Left lung (tissue), 4 donors: ENCODE measurements at regions not wholly inside any gene's neighbourhood (a gene's known extent, or its start where the extent isn't known, plus 50 kb on each side); places are given as distances from the start of the nearest gene placed in this dataset.

Experiments used
- ATAC-seq: fragments of 200-7000 bp; cut with Tn5 transposase; one replicate; pipeline ENCODE4 v1.9.1; 2020; ENCODE audit warnings: moderate library complexity
- DNase-seq, 4 donors: peaks; one replicate each; pipeline ENCODE4 v3.0.0-alpha.2; 2013 to 2020
- H3K27ac ChIP-seq, 2 donors: fragments of 200-600 bp; sonication (generic) in 1 of 2; one replicate each; pipeline versions ENCODE4 v1.5.0 to v1.8.0; 2020 to 2021
- H3K27me3 ChIP-seq, 2 donors: fragments of 200-600 bp; sonication (generic) in 1 of 2; one replicate each; pipeline versions ENCODE4 v1.5.0 to v1.8.0; 2020 to 2021
- H3K36me3 ChIP-seq, 2 donors: fragments of 200-600 bp; sonication (generic) in 1 of 2; one replicate each; pipeline versions ENCODE4 v1.5.0 to v1.8.0; 2020 to 2021
- H3K4me1 ChIP-seq, 2 donors: fragments of 200-600 bp; one replicate each; pipeline ENCODE4 v1.8.0; 2021
- H3K4me3 ChIP-seq, 2 donors: fragments of 200-600 bp; sonication (generic) in 1 of 2; one replicate each; pipeline versions ENCODE4 v1.5.0 to v1.8.0; 2020 to 2021; ENCODE audit warnings: mild to moderate bottlenecking in 1 of 2
- H3K9me3 ChIP-seq, 2 donors: fragments of 200-600 bp; sonication (generic) in 1 of 2; one replicate each; pipeline versions ENCODE4 v1.5.0 to v1.8.0; 2020 to 2021
- CTCF ChIP-seq, 2 donors: fragments of 200-600 bp; sonication (generic) in 1 of 2; IDR thresholded peaks; one replicate each; pipeline versions ENCODE4 v1.5.0 to v1.8.0; 2021; ENCODE audit warnings: antibody characterized with exemption in 2 of 2
- intact Hi-C, 2 donors: fragments of 100-400 bp; cut with DNase I; formaldehyde crosslinking; loops; one replicate each; pipeline versions ENCODE4 v1.11.2 to v1.14.2; 2022
- donor health status: DM: no; HTN: yes; CAD: no.
- donor health status: DM: no; HTN: no; CAD: no.

GRCh38 chr9:108142504-108143201 lies 653.1 kb upstream of the KLF4 start:
- Histone ChIP-seq H3K4me1 (peaks cover 0 to 14% of the 10 kb centered on the region in 2 donors), H3K9me3 (peaks cover 0 to 4% of the 10 kb centered on the region in 2 donors), H3K4me3 (no peak overlapping the region), H3K27me3 (no peaks in the 10 kb centered on the region), H3K27ac (peak overlapping the region in 1 of 2 donors; percentile 35), H3K36me3 (no peaks in the 10 kb centered on the region)
- no peak for TF ChIP-seq CTCF (IDR thresholded peaks at IDR 0.05)
- ATAC-seq (peak; percentile 72), DNase-seq (peak in 2 of 4 donors; percentile 30 to 33)
- intact Hi-C loops, result no loop called here

GRCh38 chr9:108142142-108142503 lies 652.6 kb upstream of the KLF4 start:
- Histone ChIP-seq H3K4me1 (peaks cover 0 to 14% of the 10 kb centered on the region in 2 donors), H3K36me3 (no peaks in the 10 kb centered on the region), H3K4me3 (no peak overlapping the region), H3K27ac (peak overlapping the region in 1 of 2 donors; percentile 35), H3K9me3 (peaks cover 0 to 4% of the 10 kb centered on the region in 2 donors), H3K27me3 (no peaks in the 10 kb centered on the region)
- no peak for TF ChIP-seq CTCF (IDR thresholded peaks at IDR 0.05)
- intact Hi-C loops, result no loop called here
- ATAC-seq (no peak), DNase-seq (no peak)

GRCh38 chr9:108139900-108140299 lies 650.3 kb upstream of the KLF4 start:
- DNase-seq (no peak), ATAC-seq (no peak)
- TF ChIP-seq CTCF (IDR thresholded peaks at IDR 0.05), result no peak

GRCh38 chr9:108138516-108138915 lies 648.9 kb upstream of the KLF4 start:
- no peak for ATAC-seq
- intact Hi-C loops, result no loop called here
- DNase-seq, result no peak
- peaks cover 0 to 14% of the 10 kb centered on the region in 2 donors for H3K4me1 ChIP-seq
- H3K36me3 ChIP-seq, result no peaks in the 10 kb centered on the region
- TF ChIP-seq CTCF (IDR thresholded peaks at IDR 0.05), result no peak
- no peak overlapping the region for H3K27ac ChIP-seq
- H3K27me3 ChIP-seq, result no peaks in the 10 kb centered on the region
- no peaks in the 10 kb centered on the region for H3K9me3 ChIP-seq
- no peak overlapping the region for H3K4me3 ChIP-seq

More at GRCh38 chr9:108139900-108140299, 650.3 kb upstream of the KLF4 start:
- Histone ChIP-seq H3K27me3 (no peaks in the 10 kb centered on the region), H3K4me1 (peaks cover 0 to 14% of the 10 kb centered on the region in 2 donors), H3K4me3 (no peak overlapping the region), H3K27ac (no peak overlapping the region), H3K9me3 (no peaks in the 10 kb centered on the region), H3K36me3 (no peaks in the 10 kb centered on the region)
- intact Hi-C loops, result no loop called here

GRCh38 chr9:108136656-108137055 lies 647.1 kb upstream of the KLF4 start:
- no peak for TF ChIP-seq CTCF (IDR thresholded peaks at IDR 0.05)
- Histone ChIP-seq H3K27ac (no peak overlapping the region), H3K9me3 (no peaks in the 10 kb centered on the region), H3K4me1 (no peaks in the 10 kb centered on the region), H3K4me3 (no peak overlapping the region), H3K36me3 (no peaks in the 10 kb centered on the region), H3K27me3 (no peaks in the 10 kb centered on the region)
- DNase-seq, result no peak
- ATAC-seq, result no peak
- intact Hi-C loops, result no loop called here
